ENCODE measurements at regions not wholly inside any gene's neighbourhood (a gene's known extent, or its start where the extent isn't known, plus 50 kb on each side); places are given as distances from the start of the nearest gene placed in this dataset.

- TF ChIP-seq CTCF (IDR thresholded peaks at IDR 0.05; ENCODE audit: insufficient read depth, low read length, poor library complexity, severe bottlenecking): no peak
- no peak for TF ChIP-seq EZH2phosphoT487 (conservative IDR thresholded peaks at IDR 0.05; ENCODE audit: low read length)
Measured at GRCh38 chr9:94169968-94170367, 85.7 kb downstream of the PTPDC1 start.
